HG03565 (cell line): ENCODE measurements at regions not wholly inside any gene's neighbourhood (a gene's known extent, or its start where the extent isn't known, plus 50 kb on each side); places are given as distances from the start of the nearest gene placed in this dataset.
"Not testable (repeated sequence)": the region's sequence is repeated elsewhere in the genome, so short reads cannot be mapped to it uniquely, and the experiment has no call there.

Source experiments
- ATAC-seq: cut with Tn5 transposase; IDR thresholded peaks from one replicate; pipeline ENCODE4 v1.9.1; 2021; ENCODE audit warnings: mild to moderate bottlenecking, moderate library complexity; ENCODE audit not compliant: unreplicated experiment

DNA sequence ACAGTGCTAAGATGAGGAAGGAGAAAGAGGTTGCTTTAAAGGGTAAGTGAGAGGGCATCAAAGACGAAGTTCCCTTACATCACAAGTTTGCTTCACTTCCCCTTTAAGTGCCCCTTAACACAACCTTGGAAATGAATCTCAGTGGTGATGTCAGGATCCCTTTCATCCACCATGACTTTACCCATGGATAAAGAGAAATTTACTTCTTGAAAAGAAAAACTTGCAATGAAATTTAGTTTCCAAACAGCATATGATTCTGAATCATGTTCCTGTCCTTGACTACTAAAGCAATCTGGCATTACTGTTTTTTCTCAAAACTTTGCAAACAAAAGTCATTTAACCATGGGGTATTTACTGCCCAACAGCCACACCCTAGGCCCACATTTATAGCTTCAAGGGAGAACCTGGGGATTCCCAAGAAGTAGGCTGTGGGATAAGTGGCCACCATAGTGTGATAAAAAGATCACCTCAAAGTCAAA, 135.9 kb downstream of the ITGB8 start:
- no peak for ATAC-seq

DNA sequence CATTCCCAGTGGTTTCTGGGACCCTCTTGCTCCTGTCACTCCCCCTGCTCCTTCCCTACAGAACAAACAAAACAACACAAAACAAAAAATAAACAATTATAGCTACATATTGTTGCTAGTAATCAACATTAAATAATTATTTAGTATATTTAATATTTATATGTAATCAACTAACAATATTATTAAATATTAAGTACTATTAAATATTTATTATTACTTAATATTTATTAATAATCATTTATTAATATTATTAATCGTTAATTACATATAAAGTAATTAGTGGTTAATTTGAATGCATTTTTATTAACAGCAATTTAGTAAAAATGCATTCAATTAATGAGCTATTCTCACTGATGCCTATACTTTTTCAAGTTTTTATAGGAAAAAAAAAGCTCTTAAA, 139.4 kb downstream of the ITGB8 start:
- no peak for ATAC-seq

DNA sequence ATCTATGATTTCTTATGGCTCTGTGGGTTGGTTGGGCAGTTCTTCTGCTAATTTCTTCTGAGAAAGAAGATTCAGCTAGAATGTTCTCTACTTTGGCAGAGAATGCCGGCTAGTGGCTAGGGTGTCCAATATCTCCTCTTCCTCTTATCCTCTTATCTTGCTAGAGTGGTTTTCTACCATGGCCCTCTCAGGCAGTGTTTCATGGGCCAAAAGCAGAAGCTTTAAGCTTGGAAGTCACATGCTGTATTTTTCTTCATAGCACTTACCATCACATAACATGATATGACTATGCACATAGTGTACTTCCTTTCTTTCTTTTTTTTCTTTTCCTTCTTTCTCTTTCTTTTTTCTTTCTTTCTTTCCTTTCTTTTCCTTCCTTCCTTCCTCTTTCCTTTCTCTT, 140.0 kb downstream of the ITGB8 start:
- no peak for ATAC-seq

DNA sequence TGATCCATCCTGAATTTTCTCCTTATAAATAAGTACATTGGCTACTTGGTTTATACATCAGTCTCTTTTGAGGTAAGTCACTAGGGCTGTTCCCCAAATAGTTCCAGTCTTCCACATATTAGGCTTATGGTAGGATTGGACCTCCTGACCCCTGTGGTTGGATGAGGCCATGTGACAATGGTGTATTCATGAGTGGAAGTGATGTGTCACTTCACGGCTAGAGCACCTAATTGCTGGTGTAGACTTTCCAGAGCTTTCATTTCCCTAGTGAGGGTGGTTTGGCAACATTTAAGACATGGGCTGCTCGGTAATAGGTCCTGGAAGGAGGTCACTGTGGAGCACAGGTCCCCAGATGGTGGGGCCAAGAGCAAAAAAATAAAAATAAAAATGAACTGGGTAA, 141.2 kb upstream of the ABCB5 start:
- ATAC-seq: no peak

DNA sequence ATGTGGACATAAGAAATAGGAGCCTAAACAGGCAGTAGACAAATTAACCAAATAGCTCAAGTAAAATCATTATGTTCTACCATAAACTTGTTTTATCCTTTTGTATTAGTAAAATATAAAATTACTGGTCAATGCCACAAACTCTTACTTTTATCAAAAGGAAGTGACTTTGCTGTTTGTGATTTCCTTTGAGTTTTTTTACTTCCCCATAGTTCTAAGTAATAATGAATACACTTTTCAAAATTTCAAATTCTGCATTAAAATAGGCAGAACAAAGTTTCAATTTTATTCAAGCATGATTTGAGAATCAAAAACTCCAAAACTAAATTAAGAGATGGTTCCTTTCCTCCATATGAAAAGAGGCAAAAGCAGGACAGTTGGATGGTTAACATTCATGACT, 139.7 kb upstream of the ABCB5 start:
- ATAC-seq: no peak

- no peak for ATAC-seq
These were observed 138.4 kb upstream of the ABCB5 start for GRCh38 chr7:20477067-20477466.

- no peak for ATAC-seq
These were observed 135.8 kb upstream of the ABCB5 start for GRCh38 chr7:20479706-20480105.

- no peak for ATAC-seq
These were observed 133.4 kb upstream of the ABCB5 start for GRCh38 chr7:20482071-20482470.

GRCh38 chr7:20484356-20484755, 131.1 kb upstream of the ABCB5 start:
- ATAC-seq: no peak

DNA sequence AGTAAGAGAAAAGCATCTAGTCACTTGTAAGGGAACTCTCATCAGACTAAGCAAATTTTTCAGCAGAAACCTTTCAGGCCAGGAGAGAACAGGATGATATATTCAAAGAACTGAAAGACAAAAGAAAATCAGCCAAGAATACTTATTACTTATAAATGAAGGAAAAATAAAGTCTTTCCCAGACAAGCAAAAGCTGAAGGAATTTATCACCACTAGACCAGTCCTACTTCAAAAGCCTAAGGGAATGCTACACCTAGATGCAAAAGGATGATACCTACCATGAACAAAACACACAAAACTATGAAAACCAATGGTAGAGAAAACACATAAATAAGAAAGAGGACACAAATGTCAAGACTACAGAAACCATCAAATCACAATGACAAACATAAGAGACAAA, 126.6 kb upstream of the ABCB5 start:
- no peak for ATAC-seq

- no peak for ATAC-seq
These were observed 124.2 kb upstream of the ABCB5 start for GRCh38 chr7:20491284-20491683.

DNA sequence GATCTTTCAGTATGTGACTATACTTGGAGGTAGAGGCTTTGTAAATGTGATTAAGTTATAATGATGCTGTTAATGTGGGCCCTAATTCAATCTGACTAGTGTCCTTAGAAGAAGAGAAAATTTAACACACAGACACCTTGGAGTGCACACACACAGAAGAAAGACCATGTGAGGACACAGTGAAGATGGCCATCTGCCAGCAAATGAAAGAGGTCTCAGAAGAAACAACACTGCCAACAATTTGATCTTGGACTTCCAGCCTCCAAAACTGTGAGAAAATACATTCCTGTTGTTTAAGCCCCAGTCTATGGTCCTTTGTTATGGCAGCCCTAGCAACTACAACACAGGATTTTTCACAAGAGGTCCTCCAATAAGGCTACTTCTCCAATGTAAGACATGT, 120.9 kb upstream of the ABCB5 start:
- no peak for ATAC-seq

- ATAC-seq: not testable (repeated sequence)
These were observed 114.0 kb upstream of the ABCB5 start for GRCh38 chr7:20501473-20501872.

- no peak for ATAC-seq
These were observed 112.1 kb upstream of the ABCB5 start for GRCh38 chr7:20503278-20503950.

DNA sequence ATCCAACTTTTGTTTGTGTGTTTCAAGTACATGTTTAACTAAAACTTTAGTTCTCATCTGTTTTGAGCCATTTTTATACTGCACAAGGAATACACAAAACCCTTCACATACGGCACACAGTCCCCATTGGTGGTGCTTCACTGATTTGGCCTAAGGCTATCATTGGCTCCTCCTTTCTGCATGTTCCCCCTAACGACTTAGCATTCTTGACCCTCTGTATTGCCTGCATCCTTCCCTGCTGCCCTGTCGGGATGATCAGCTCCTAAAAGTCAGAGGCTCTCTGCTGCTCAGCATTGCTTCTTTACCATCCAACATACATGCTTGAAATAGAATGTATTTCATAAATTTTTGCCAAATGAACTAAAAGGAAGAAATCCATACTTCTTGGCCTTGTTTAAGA, 111.4 kb upstream of the ABCB5 start:
- ATAC-seq: no peak

DNA sequence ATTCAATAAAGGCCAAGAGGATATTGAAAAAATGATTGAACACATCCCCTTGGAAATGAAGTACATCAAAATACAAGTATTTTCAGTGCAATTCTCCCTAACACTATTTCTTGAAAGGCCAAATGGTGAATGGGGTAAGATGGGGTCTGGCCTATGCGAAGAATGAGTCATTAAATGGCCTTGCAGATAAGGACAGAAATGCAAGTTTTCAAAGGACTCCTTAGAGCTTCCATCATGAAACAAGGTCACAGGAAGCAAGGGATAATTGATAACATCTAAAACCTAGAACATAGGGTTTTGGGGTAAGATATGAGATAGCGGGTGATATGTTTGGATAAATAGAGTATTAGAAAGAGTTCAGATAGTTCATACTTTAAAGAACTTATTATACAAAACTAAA, 109.3 kb upstream of the ABCB5 start:
- ATAC-seq: no peak

DNA sequence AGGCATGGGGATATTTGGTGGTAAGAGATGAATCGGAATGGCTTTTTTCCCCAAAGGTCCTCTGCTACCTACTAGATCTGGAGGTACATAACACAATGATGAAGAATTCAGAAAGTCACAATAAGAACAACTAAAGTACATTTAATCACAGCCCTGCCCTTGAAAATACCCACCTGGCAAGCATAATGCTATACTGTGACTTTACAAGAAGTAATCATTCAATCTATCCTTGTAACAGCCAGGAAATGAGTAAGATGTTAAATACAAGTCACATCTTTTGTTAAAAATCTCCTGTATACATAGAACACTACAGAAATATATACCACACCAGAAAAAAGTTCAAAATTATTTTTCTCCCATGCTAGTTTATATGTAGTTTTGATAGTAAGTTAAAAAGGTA, 108.3 kb upstream of the ABCB5 start:
- no peak for ATAC-seq

- no peak for ATAC-seq
These were observed 107.4 kb upstream of the ABCB5 start for GRCh38 chr7:20508109-20508508.

DNA sequence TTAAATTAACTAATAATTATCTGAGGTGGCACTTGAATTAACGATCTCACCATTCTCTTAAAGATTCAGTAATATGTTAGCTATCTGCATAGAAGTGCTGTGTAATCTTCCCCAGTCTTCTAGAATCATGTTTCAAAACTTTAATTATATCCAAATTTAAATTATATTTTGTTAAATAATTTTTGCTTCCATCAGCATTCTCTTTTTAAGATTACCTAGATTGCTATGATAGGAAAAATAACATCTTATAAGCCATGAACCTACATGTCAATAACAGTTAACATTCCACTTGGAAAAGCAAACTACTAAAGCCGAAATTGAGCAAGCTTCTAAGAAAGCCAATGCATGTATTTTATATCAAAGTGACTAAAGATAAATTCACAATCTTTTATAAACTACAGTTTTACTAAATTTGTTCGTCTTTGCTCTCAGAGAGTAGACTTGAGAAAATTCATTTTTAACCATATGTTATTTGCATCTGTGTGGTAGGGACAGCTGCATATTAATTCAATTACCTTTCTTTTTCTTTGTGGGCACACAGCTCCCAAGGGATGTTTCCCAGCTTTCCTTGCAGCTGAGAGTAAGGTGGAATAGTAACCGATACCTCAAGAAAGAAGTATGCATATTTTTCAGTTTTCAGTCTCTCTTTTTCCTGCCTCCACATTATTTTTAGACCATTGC, 105.4 kb upstream of the ABCB5 start:
- ATAC-seq: no peak

DNA sequence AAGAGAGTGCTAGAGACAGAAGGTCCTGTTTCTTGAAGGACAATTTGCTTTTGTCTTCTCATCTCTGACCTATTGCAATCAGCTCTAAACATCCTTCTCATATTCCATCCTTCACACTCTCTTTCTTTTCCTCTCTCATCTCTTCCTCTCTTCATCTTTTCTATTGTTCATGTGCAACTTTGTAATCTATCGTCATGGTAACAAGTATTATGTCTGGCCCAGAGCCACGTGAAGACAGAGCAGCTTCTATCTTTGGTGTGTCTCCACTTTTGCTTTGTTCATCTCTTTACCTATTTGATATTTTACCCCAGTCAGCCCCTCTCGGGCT, 104.9 kb upstream of the ABCB5 start:
- no peak for ATAC-seq

DNA sequence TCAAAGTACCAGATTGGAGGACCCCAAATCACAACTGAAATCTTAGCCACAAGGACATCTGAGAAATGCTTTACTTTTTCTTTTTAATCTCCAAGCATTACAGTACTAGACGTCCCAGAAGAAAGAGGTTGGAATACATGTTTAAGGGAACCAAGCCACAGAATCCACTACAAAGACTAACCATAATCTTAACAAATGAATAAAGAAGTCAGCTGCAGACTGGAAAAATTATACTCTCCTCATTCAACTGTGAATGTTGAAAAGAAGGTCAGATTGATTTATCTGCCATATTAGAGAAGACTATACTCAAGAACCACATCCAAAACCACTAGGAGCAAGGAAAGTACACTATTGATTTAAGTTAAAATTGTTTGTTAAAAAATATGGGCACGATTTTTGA, 102.1 kb upstream of the ABCB5 start:
- no peak for ATAC-seq

DNA sequence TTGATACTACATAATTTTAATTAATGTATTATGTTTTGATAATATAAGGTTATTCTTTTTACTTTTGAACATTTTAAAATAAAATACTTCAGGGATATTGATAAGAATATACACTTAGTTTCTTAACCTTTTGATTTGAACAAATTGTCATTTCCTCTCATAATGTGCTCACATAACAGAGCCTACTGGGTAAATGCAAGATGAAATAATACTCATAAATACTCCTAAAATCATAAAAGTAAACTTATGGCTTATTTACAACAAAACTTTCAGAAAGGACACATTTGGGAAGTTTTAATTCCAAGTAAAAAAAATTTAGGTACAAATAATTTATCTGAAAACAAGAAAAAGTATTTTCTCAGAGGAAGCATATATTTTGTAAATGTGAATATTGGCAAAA, 101.6 kb upstream of the ABCB5 start:
- ATAC-seq: no peak

DNA sequence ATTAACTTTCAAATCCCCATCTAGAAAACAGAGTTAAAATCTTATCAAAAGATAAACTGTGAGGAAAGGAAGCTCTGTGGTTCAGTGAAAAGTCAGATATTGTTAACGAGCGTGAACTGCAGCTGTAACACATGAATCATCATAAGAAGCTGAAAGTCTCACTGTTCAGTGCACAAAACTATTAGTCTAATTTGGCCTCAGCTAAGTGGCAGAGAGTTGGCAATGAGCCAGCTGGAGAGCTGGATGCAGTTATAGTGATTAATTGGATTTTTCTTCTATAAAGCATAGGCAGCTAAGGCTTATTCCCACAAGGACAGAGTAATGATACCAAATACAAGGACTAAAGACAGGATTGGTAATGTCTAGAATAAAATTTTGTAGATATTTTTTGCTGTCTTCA, 101.1 kb upstream of the ABCB5 start:
- ATAC-seq: no peak
